ENCODE measurements at regions not wholly inside any gene's neighbourhood (a gene's known extent, or its start where the extent isn't known, plus 50 kb on each side); places are given as distances from the start of the nearest gene placed in this dataset.

DNA sequence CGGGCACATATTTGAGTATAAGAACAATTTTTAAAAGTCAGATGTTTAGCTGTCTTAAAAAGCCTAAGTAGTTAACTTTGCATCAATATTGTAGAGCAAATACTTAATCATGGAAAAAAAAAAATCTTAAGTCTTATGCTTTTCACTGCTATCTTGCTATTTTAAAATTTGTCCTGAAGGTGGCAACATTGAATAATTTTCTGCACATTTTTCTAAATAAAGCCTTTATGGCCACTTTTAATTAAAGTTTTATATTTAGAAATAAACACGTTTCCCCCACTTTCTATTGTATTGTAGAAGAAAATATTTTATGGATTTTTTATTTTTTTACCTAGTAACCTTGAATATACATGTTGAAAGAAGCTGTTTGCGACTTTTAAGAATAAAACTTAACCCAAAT, 198.8 kb downstream of the AMY1C start:
- TF ChIP-seq, protein P1, sequence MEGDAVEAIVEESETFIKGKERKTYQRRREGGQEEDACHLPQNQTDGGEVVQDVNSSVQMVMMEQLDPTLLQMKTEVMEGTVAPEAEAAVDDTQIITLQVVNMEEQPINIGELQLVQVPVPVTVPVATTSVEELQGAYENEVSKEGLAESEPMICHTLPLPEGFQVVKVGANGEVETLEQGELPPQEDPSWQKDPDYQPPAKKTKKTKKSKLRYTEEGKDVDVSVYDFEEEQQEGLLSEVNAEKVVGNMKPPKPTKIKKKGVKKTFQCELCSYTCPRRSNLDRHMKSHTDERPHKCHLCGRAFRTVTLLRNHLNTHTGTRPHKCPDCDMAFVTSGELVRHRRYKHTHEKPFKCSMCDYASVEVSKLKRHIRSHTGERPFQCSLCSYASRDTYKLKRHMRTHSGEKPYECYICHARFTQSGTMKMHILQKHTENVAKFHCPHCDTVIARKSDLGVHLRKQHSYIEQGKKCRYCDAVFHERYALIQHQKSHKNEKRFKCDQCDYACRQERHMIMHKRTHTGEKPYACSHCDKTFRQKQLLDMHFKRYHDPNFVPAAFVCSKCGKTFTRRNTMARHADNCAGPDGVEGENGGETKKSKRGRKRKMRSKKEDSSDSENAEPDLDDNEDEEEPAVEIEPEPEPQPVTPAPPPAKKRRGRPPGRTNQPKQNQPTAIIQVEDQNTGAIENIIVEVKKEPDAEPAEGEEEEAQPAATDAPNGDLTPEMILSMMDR (IDR thresholded peaks at IDR 0.05; ENCODE audit: insufficient read depth, low read length) = no peak
- TF ChIP-seq POLR2AphosphoS5 (IDR thresholded peaks at IDR 0.05; ENCODE audit: low read depth) (no peak), GABPA (IDR thresholded peaks at IDR 0.05; ENCODE audit: low read depth) (no peak), SPI1 (IDR thresholded peaks at IDR 0.05; ENCODE audit: borderline replicate concordance, low read depth) (no peak)
- TF ChIP-seq, protein P2, sequence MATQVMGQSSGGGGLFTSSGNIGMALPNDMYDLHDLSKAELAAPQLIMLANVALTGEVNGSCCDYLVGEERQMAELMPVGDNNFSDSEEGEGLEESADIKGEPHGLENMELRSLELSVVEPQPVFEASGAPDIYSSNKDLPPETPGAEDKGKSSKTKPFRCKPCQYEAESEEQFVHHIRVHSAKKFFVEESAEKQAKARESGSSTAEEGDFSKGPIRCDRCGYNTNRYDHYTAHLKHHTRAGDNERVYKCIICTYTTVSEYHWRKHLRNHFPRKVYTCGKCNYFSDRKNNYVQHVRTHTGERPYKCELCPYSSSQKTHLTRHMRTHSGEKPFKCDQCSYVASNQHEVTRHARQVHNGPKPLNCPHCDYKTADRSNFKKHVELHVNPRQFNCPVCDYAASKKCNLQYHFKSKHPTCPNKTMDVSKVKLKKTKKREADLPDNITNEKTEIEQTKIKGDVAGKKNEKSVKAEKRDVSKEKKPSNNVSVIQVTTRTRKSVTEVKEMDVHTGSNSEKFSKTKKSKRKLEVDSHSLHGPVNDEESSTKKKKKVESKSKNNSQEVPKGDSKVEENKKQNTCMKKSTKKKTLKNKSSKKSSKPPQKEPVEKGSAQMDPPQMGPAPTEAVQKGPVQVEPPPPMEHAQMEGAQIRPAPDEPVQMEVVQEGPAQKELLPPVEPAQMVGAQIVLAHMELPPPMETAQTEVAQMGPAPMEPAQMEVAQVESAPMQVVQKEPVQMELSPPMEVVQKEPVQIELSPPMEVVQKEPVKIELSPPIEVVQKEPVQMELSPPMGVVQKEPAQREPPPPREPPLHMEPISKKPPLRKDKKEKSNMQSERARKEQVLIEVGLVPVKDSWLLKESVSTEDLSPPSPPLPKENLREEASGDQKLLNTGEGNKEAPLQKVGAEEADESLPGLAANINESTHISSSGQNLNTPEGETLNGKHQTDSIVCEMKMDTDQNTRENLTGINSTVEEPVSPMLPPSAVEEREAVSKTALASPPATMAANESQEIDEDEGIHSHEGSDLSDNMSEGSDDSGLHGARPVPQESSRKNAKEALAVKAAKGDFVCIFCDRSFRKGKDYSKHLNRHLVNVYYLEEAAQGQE (IDR thresholded peaks at IDR 0.05; ENCODE audit: insufficient replicate concordance, low read depth) = no peak
